ENCODE measurements at regions not wholly inside any gene's neighbourhood (a gene's known extent, or its start where the extent isn't known, plus 50 kb on each side); places are given as distances from the start of the nearest gene placed in this dataset.

DNA sequence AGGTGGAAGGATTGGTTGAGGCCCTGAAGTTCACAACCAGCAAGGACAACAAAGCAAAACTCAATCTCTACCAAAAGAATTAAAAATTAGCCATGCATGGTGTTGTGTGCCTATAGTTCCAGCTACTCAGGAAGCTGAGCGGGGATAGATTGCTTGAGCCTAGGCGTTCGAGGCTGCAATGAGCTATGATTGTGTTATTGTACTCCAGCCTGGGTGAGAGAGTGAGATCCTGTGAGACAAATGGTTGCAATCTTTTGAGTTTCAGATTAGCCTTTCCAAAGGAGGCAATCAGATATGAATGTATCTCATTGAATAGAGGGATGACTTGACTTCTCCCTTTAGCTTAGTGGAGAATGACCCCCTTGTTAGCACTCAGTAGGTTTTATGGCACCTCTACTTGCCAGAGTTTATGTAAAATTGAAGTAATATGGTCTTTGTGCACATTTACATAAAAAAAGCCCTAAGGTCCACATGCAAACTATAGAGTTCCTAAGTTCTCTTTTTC is 105.6 kb upstream of the OLFM3 start:
- CTCF ChIA-PET, result no interaction called here
- peaks cover 0 to 8% (median 2%) of the 10 kb centered on the region in 5 donors for H3K9me3 Mint-ChIP-seq

DNA sequence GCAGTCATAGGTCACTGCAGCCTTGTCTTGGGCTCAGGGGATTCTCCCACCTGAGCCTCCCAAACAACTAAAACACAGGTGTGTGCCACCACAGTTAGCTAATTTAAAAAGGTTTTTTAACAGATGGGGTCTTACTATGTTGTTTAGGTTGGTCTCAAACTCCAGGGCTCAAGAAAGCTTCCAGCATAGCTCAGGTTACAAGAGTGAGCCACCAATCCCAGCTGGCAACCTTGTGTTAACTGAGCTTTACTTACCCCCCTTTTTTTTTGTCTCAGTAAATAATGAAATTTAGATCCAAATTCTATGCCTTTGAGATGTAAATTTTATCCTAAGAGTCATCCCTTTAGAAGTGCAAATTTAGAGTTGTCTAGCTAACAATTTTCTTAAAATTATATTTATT is 103.9 kb upstream of the OLFM3 start:
- no peaks in the 10 kb centered on the region for H3K27me3 Mint-ChIP-seq
- H3K4me1 Mint-ChIP-seq, result no peaks in the 10 kb centered on the region
- ChIA-PET POLR2A (no interaction called here), CTCF (no interaction called here)
- no peaks in the 10 kb centered on the region for H3K9me3 ChIP-seq (ENCODE audit: low read length)
- H3K4me3 ChIP-seq (ENCODE audit: low read length), result no peak overlapping the region
- H3K27ac Mint-ChIP-seq, result no peak overlapping the region
- no peaks in the 10 kb centered on the region for H3K4me1 ChIP-seq (ENCODE audit: insufficient read depth, low read length)
- DNase-seq, result no peak
- no peak overlapping the region for H3K27ac ChIP-seq (ENCODE audit: low read depth, low read length)
- H3K36me3 Mint-ChIP-seq, result no peaks in the 10 kb centered on the region
- peaks cover 0 to 4% (median 2%) of the 10 kb centered on the region in 5 donors for H3K9me3 Mint-ChIP-seq
- H3K4me3 Mint-ChIP-seq, result no peak overlapping the region
- no peaks in the 10 kb centered on the region for H3K36me3 ChIP-seq (ENCODE audit: insufficient read depth, low read length)
- no peaks in the 10 kb centered on the region for H3K27me3 ChIP-seq (ENCODE audit: insufficient read depth, low read length, poor library complexity, severe bottlenecking)

More for the DNA sequence above, 105.6 kb upstream of the OLFM3 start:
- Mint-ChIP-seq H3K27ac (no peak overlapping the region), H3K4me3 (no peak overlapping the region), H3K27me3 (no peaks in the 10 kb centered on the region), H3K36me3 (no peaks in the 10 kb centered on the region), H3K4me1 (no peaks in the 10 kb centered on the region)
- no peaks in the 10 kb centered on the region for H3K36me3 ChIP-seq (ENCODE audit: insufficient read depth, low read length)
- H3K27me3 ChIP-seq (ENCODE audit: insufficient read depth, low read length, poor library complexity, severe bottlenecking), result no peaks in the 10 kb centered on the region
- H3K4me3 ChIP-seq (ENCODE audit: low read length), result no peak overlapping the region
- POLR2A ChIA-PET, result no interaction called here
- no peaks in the 10 kb centered on the region for H3K9me3 ChIP-seq (ENCODE audit: low read length)
- H3K27ac ChIP-seq (ENCODE audit: low read depth, low read length), result no peak overlapping the region
- H3K4me1 ChIP-seq (ENCODE audit: insufficient read depth, low read length), result no peaks in the 10 kb centered on the region
- DNase-seq, result no peak

GRCh38 chr1:102099916-102100315 is 103.2 kb upstream of the OLFM3 start:
- no peak for DNase-seq
- ChIA-PET POLR2A (no interaction called here), CTCF (no interaction called here)
- H3K27me3 ChIP-seq (ENCODE audit: insufficient read depth, low read length, poor library complexity, severe bottlenecking), result no peaks in the 10 kb centered on the region
- Mint-ChIP-seq H3K27me3 (no peaks in the 10 kb centered on the region), H3K27ac (no peak overlapping the region), H3K4me3 (no peak overlapping the region), H3K9me3 (peaks cover 0 to 4% (median 2%) of the 10 kb centered on the region in 5 donors), H3K4me1 (no peaks in the 10 kb centered on the region), H3K36me3 (no peaks in the 10 kb centered on the region)
- no peak overlapping the region for H3K27ac ChIP-seq (ENCODE audit: low read depth, low read length)
- H3K36me3 ChIP-seq (ENCODE audit: insufficient read depth, low read length), result no peaks in the 10 kb centered on the region
- H3K4me3 ChIP-seq (ENCODE audit: low read length), result no peak overlapping the region
- H3K4me1 ChIP-seq (ENCODE audit: insufficient read depth, low read length), result no peaks in the 10 kb centered on the region
- H3K9me3 ChIP-seq (ENCODE audit: low read length), result no peaks in the 10 kb centered on the region

DNA sequence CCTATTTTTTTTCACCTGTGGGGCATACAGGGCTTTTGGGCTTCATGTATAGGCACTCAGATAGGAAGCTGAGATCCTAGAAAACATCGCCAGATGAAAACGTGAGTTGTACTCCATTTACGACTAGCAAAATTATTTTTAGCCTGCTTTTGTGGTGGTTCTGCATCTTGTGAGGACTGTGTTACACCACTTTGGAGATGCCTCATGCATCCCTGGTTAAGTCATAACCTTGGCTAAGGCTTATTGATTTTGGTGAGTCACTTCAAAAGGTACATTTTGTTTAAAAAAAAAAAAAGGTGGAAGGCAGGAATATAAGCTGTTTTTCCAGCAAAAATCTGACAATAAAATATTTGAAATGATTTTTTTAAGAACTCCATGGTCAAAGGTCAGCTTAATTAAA is 101.8 kb upstream of the OLFM3 start:
- Histone ChIP-seq H3K27ac (ENCODE audit: low read depth, low read length) (no peak overlapping the region), H3K36me3 (ENCODE audit: insufficient read depth, low read length) (no peaks in the 10 kb centered on the region), H3K4me3 (ENCODE audit: low read length) (no peak overlapping the region), H3K27me3 (ENCODE audit: insufficient read depth, low read length, poor library complexity, severe bottlenecking) (no peaks in the 10 kb centered on the region), H3K9me3 (ENCODE audit: low read length) (no peaks in the 10 kb centered on the region), H3K4me1 (ENCODE audit: insufficient read depth, low read length) (no peaks in the 10 kb centered on the region)
- CTCF ChIA-PET, result no interaction called here
- peaks cover 0 to 4% (median 2%) of the 10 kb centered on the region in 5 donors for H3K9me3 Mint-ChIP-seq
- H3K36me3 Mint-ChIP-seq, result no peaks in the 10 kb centered on the region
- no peak overlapping the region for H3K4me3 Mint-ChIP-seq
- DNase-seq, result no peak
- no peaks in the 10 kb centered on the region for H3K27me3 Mint-ChIP-seq
- POLR2A ChIA-PET, result no interaction called here
- no peaks in the 10 kb centered on the region for H3K4me1 Mint-ChIP-seq
- H3K27ac Mint-ChIP-seq, result no peak overlapping the region

- Mint-ChIP-seq H3K27ac (no peak overlapping the region), H3K4me1 (no peaks in the 10 kb centered on the region), H3K27me3 (no peaks in the 10 kb centered on the region), H3K4me3 (no peak overlapping the region), H3K9me3 (peaks cover 0 to 4% (median 2%) of the 10 kb centered on the region in 5 donors), H3K36me3 (no peaks in the 10 kb centered on the region)
- H3K27me3 ChIP-seq (ENCODE audit: insufficient read depth, low read length, poor library complexity, severe bottlenecking), result no peaks in the 10 kb centered on the region
- H3K4me3 ChIP-seq (ENCODE audit: low read length), result no peak overlapping the region
- ChIA-PET CTCF (no interaction called here), POLR2A (no interaction called here)
- H3K27ac ChIP-seq (ENCODE audit: low read depth, low read length), result no peak overlapping the region
- H3K9me3 ChIP-seq (ENCODE audit: low read length), result no peaks in the 10 kb centered on the region
- no peak for DNase-seq
- no peaks in the 10 kb centered on the region for H3K36me3 ChIP-seq (ENCODE audit: insufficient read depth, low read length)
- H3K4me1 ChIP-seq (ENCODE audit: insufficient read depth, low read length), result no peaks in the 10 kb centered on the region
These were observed 101.4 kb upstream of the OLFM3 start for GRCh38 chr1:102098081-102098480.

DNA sequence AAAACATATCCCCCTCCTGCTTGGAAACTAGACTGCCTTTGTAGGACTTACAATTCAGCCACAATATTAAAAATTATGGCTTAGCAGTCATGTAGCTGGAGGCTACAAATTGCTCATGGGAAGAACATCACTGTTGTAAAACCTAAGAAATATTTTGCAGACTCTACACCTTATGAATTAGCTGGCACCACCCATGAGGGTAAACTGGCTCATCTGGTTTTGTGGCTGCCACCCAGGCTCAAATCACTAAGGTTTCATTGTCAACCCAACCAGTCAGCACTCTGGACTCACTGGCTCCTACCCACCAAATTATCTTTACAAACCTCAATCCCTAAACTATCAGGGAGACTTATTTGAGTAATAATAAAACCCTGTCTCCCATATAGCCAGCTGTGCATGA is 100.7 kb upstream of the OLFM3 start:
- no peak overlapping the region for H3K27ac Mint-ChIP-seq

DNA sequence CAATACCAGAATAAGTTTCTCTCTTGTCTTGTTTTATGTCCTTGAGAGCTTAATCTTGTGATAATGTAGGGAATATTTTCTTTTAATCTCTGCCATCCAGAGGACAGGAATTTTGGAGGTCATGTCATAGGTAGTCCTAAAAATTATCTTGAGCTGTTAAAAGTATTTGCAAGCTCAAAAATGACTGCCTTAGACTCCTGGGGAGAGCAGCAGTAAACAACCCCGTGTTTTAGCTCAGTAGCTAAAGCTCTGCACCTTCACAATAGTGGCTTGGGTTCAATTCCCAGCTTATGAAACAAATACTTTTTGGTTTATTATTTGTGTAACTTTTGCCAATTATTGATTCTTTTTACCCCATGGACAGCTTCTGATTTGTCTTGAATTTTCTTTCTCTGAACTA is 99.4 kb upstream of the OLFM3 start:
- H3K9me3 ChIP-seq (ENCODE audit: low read length), result no peaks in the 10 kb centered on the region
- Mint-ChIP-seq H3K4me3 (no peak overlapping the region), H3K4me1 (no peaks in the 10 kb centered on the region), H3K27me3 (no peaks in the 10 kb centered on the region), H3K27ac (no peak overlapping the region), H3K9me3 (peaks cover 0 to 4% (median 2%) of the 10 kb centered on the region in 5 donors), H3K36me3 (no peaks in the 10 kb centered on the region)
- H3K36me3 ChIP-seq (ENCODE audit: insufficient read depth, low read length), result no peaks in the 10 kb centered on the region
- H3K4me1 ChIP-seq (ENCODE audit: insufficient read depth, low read length), result no peaks in the 10 kb centered on the region
- no peak overlapping the region for H3K4me3 ChIP-seq (ENCODE audit: low read length)
- DNase-seq, result no peak
- no peaks in the 10 kb centered on the region for H3K27me3 ChIP-seq (ENCODE audit: insufficient read depth, low read length, poor library complexity, severe bottlenecking)
- ChIA-PET POLR2A (no interaction called here), CTCF (no interaction called here)
- no peak overlapping the region for H3K27ac ChIP-seq (ENCODE audit: low read depth, low read length)

More for the DNA sequence above, 100.7 kb upstream of the OLFM3 start:
- no peak for DNase-seq
- Mint-ChIP-seq H3K4me3 (no peak overlapping the region), H3K27me3 (no peaks in the 10 kb centered on the region), H3K4me1 (no peaks in the 10 kb centered on the region), H3K9me3 (peaks cover 0 to 4% (median 2%) of the 10 kb centered on the region in 5 donors), H3K36me3 (no peaks in the 10 kb centered on the region)
- Histone ChIP-seq H3K36me3 (ENCODE audit: insufficient read depth, low read length) (no peaks in the 10 kb centered on the region), H3K9me3 (ENCODE audit: low read length) (no peaks in the 10 kb centered on the region), H3K4me1 (ENCODE audit: insufficient read depth, low read length) (no peaks in the 10 kb centered on the region), H3K4me3 (ENCODE audit: low read length) (no peak overlapping the region), H3K27me3 (ENCODE audit: insufficient read depth, low read length, poor library complexity, severe bottlenecking) (no peaks in the 10 kb centered on the region), H3K27ac (ENCODE audit: low read depth, low read length) (no peak overlapping the region)
- ChIA-PET POLR2A (no interaction called here), CTCF (no interaction called here)

DNA sequence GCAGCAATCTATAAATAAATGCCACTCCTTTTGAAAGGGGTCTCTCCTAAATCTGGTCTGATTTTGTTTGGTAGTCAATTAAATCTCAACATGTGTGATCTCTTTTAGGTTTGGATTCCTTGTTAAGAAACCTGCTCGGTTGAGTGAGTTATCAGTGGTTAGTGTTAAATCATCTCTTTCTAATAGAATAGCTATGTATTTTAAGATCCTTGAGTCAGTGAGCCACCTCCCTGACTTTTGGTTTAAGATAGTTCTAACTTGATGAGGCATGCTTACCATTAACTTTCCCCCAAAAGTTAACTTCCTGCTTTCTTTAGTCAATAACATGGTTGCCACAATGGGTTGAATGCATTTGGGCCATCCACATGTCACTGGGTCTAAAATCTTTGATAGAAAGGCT is 93.1 kb upstream of the OLFM3 start:
- ChIA-PET CTCF (no interaction called here), POLR2A (no interaction called here)
- H3K4me1 Mint-ChIP-seq, result no peaks in the 10 kb centered on the region
- no peak overlapping the region for H3K27ac ChIP-seq (ENCODE audit: low read depth, low read length)
- H3K4me3 Mint-ChIP-seq, result no peak overlapping the region
- no peaks in the 10 kb centered on the region for H3K4me1 ChIP-seq (ENCODE audit: insufficient read depth, low read length)
- H3K27ac Mint-ChIP-seq, result no peak overlapping the region
- H3K27me3 Mint-ChIP-seq, result no peaks in the 10 kb centered on the region
- H3K9me3 ChIP-seq (ENCODE audit: low read length), result no peaks in the 10 kb centered on the region
- H3K4me3 ChIP-seq (ENCODE audit: low read length), result no peak overlapping the region
- no peaks in the 10 kb centered on the region for H3K27me3 ChIP-seq (ENCODE audit: insufficient read depth, low read length, poor library complexity, severe bottlenecking)
- H3K9me3 Mint-ChIP-seq, result peaks cover 0 to 15% (median 0%) of the 10 kb centered on the region in 5 donors
- DNase-seq, result no peak
- no peaks in the 10 kb centered on the region for H3K36me3 Mint-ChIP-seq
- no peaks in the 10 kb centered on the region for H3K36me3 ChIP-seq (ENCODE audit: insufficient read depth, low read length)

GRCh38 chr1:102085896-102086295 is 89.2 kb upstream of the OLFM3 start:
- Histone ChIP-seq H3K27ac (ENCODE audit: low read depth, low read length) (no peak overlapping the region), H3K9me3 (ENCODE audit: low read length) (no peaks in the 10 kb centered on the region), H3K36me3 (ENCODE audit: insufficient read depth, low read length) (no peaks in the 10 kb centered on the region), H3K4me3 (ENCODE audit: low read length) (no peak overlapping the region), H3K27me3 (ENCODE audit: insufficient read depth, low read length, poor library complexity, severe bottlenecking) (no peaks in the 10 kb centered on the region), H3K4me1 (ENCODE audit: insufficient read depth, low read length) (no peaks in the 10 kb centered on the region)
- POLR2A ChIA-PET, result no interaction called here
- CTCF ChIA-PET, result no interaction called here
- Mint-ChIP-seq H3K4me3 (no peak overlapping the region), H3K27me3 (no peaks in the 10 kb centered on the region), H3K9me3 (peaks cover 0 to 20% (median 2%) of the 10 kb centered on the region in 5 donors), H3K4me1 (no peaks in the 10 kb centered on the region), H3K36me3 (no peaks in the 10 kb centered on the region), H3K27ac (no peak overlapping the region)
- no peak for DNase-seq
